Hepatocyte (in vitro differentiated cells): ENCODE measurements at regions not wholly inside any gene's neighbourhood (a gene's known extent, or its start where the extent isn't known, plus 50 kb on each side); places are given as distances from the start of the nearest gene placed in this dataset.

ENCODE experiments used
- CTCF ChIP-seq: fragments of 200-600 bp; sonication (generic); IDR thresholded peaks from 2 replicates; pipeline ENCODE4 v1.5.1; 2016; ENCODE audit warnings: antibody characterized with exemption, mild to moderate bottlenecking; ENCODE audit not compliant: poor library complexity
- EZH2 ChIP-seq: fragments of 200-600 bp; sonication (generic); IDR thresholded peaks from 2 replicates; pipeline ENCODE4 v1.6.1; 2016; ENCODE audit warnings: antibody characterized with exemption, mild to moderate bottlenecking, borderline replicate concordance
- EZH2phosphoT487 ChIP-seq: fragments of 200-600 bp; sonication (generic); IDR thresholded peaks from one replicate; pipeline ENCODE4 v1.6.1; 2018; ENCODE audit warnings: antibody characterized with exemption, mild to moderate bottlenecking, low read depth, moderate library complexity; ENCODE audit not compliant: unreplicated experiment, severe bottlenecking

GRCh38 chr5:3024126-3024525, 272.6 kb upstream of the IRX2 start:
- no peak for TF ChIP-seq CTCF
- TF ChIP-seq EZH2: no peak
- no peak for TF ChIP-seq EZH2phosphoT487
